HCT116 (cell line): ENCODE measurements at regions not wholly inside any gene's neighbourhood (a gene's known extent, or its start where the extent isn't known, plus 50 kb on each side); places are given as distances from the start of the nearest gene placed in this dataset.

Experiments
- ATAC-seq: fragments of 200-7000 bp; cut with Tn5 transposase; 2 replicates; pipeline ENCODE4 v1.9.1; 2020; ENCODE audit warnings: mild to moderate bottlenecking, moderate library complexity
- BruUV-seq: library from RNA; stranded (reverse); fragments of 400-500 nt; replicated peaks from 2 replicates; lab custom pipeline; 2021; lab: Mats Ljungman, UMichigan
- CTCF ChIA-PET: fragments of 300-600 bp; sonication (Branson Sonifier 250); formaldehyde crosslinking; loops from one replicate; lab custom pipeline; 2021; ENCODE audit warnings: antibody characterized with exemption; lab: Charles Lee
- POLR2A ChIA-PET: fragments of 300-600, 350-600 bp; sonication (Branson Sonifier 250); formaldehyde crosslinking; loops from one replicate; lab custom pipeline; 2021; ENCODE audit warnings: antibody characterized with exemption; lab: Charles Lee
- RAD21 ChIA-PET, 2 experiments: fragments of 300-600 bp; sonication (Branson Sonifier 250); formaldehyde crosslinking; loops; one replicate each; lab custom pipeline; 2023; ENCODE audit warnings: low total read pairs in 2 of 2; ENCODE audit not compliant: uncharacterized antibody in 2 of 2, unreplicated experiment in 2 of 2, low non-redundant PET in 1 of 2; lab: Charles Lee
- DNase-seq: peaks from one replicate; pipeline ENCODE4 v3.0.0-alpha.2; 2010; ENCODE audit warnings: low read depth, low spot score
- H2AFZ ChIP-seq: fragments of 200-600 bp; shearing (Covaris generic), sonication (generic); 2 replicates; pipeline ENCODE4 v1.6.1; 2017; ENCODE audit warnings: low read depth, mixed run types, mixed read lengths, antibody characterized with exemption, low read length; ENCODE audit not compliant: poor library complexity, severe bottlenecking
- H3K27ac ChIP-seq: 2 replicates; pipeline ENCODE4 v1.5.1; 2012; ENCODE audit warnings: low read depth, low read length
- H3K27me3 ChIP-seq: fragments of 200-600 bp; sonication (generic); 2 replicates; pipeline ENCODE4 v1.6.1; 2016; ENCODE audit warnings: mixed run types, low read length, mixed read lengths; ENCODE audit not compliant: insufficient read depth
- H3K36me3 ChIP-seq, 2 experiments: fragments of 200-500 bp in 1 of 2; fragments of 200-600 bp in 1 of 2; sonication (Bioruptor generic) in 1 of 2; sonication (generic) in 1 of 2; 2 replicates each; pipeline versions ENCODE4 v1.5.1 to v1.6.1; 2014 to 2016; ENCODE audit warnings: low read length in 2 of 2, inconsistent platforms in 1 of 2, mixed read lengths in 1 of 2, mixed run types in 1 of 2; ENCODE audit not compliant: insufficient read depth in 2 of 2, control insufficient read depth in 1 of 2
- H3K4me1 ChIP-seq, 2 experiments: fragments of 200-600 bp in 1 of 2; sonication (generic) in 1 of 2; 2 replicates each; pipeline versions ENCODE4 v1.5.1 to v1.6.1; 2012 to 2017; ENCODE audit warnings: low read length in 2 of 2, inconsistent platforms in 1 of 2, mild to moderate bottlenecking in 1 of 2, mixed read lengths in 1 of 2, mixed run types in 1 of 2, moderate library complexity in 1 of 2; ENCODE audit not compliant: insufficient read depth in 2 of 2, control insufficient read depth in 1 of 2
- H3K4me2 ChIP-seq: fragments of 200-600 bp; sonication (generic); 2 replicates; pipeline ENCODE4 v1.6.1; 2017; ENCODE audit warnings: mixed run types, low read length, mixed read lengths
- H3K4me3 ChIP-seq, 2 experiments: fragments of 200-600 bp in 1 of 2; sonication (generic) in 1 of 2; replicated peaks in 1 of 2; 2 replicates each; pipeline ENCODE4 v1.5.1; 2011 to 2016; ENCODE audit warnings: low read length in 2 of 2, control low read depth in 1 of 2, low read depth in 1 of 2, mild to moderate bottlenecking in 1 of 2, mixed read lengths in 1 of 2, mixed run types in 1 of 2
- H3K79me2 ChIP-seq: fragments of 200-600 bp; sonication (generic); 2 replicates; pipeline ENCODE4 v1.6.1; 2017; ENCODE audit warnings: mild to moderate bottlenecking, mixed run types, low read length, moderate library complexity, mixed read lengths; ENCODE audit not compliant: insufficient read depth
- H3K9ac ChIP-seq: fragments of 200-600 bp; sonication (generic); 2 replicates; pipeline ENCODE4 v1.6.1; 2016; ENCODE audit warnings: low read length, mixed read lengths
- H3K9me2 ChIP-seq: fragments of 200-600 bp; sonication (generic), shearing (Covaris generic); 2 replicates; pipeline ENCODE4 v1.6.1; 2017; ENCODE audit warnings: mixed run types, mild to moderate bottlenecking, moderate library complexity; ENCODE audit not compliant: insufficient read depth
- H3K9me3 ChIP-seq, 2 experiments: fragments of 200-500 bp in 1 of 2; fragments of 200-600 bp in 1 of 2; sonication (Bioruptor generic) in 1 of 2; sonication (generic) in 1 of 2; 2 replicates each; pipeline ENCODE4 v1.6.1; 2014 to 2017; ENCODE audit warnings: low read length in 2 of 2, mixed read lengths in 2 of 2, inconsistent platforms in 1 of 2, low read depth in 1 of 2, mild to moderate bottlenecking in 1 of 2, mixed run types in 1 of 2, moderate library complexity in 1 of 2; ENCODE audit not compliant: control insufficient read depth in 1 of 2, insufficient read depth in 1 of 2
- H4K20me1 ChIP-seq: fragments of 200-600 bp; sonication (generic), shearing (Covaris generic); 2 replicates; pipeline ENCODE4 v1.6.1; 2017; ENCODE audit warnings: mixed run types, mild to moderate bottlenecking, moderate library complexity; ENCODE audit not compliant: insufficient read depth
- CBX3 ChIP-seq: IDR thresholded peaks from 2 replicates; pipeline ENCODE4 v1.6.1; 2012; ENCODE audit warnings: low read depth
- CEBPB ChIP-seq: IDR thresholded peaks from 2 replicates; pipeline ENCODE4 v1.6.1; 2012; ENCODE audit warnings: low read depth
- EGR1 ChIP-seq: IDR thresholded peaks from 2 replicates; pipeline ENCODE4 v1.6.1; 2012; ENCODE audit warnings: low read depth
- ELF1 ChIP-seq: IDR thresholded peaks from 2 replicates; pipeline ENCODE4 v1.6.1; 2012; ENCODE audit warnings: low read depth, borderline replicate concordance
- EZH2 ChIP-seq: fragments of 200-600 bp; sonication (generic); IDR thresholded peaks from 2 replicates; pipeline ENCODE4 v1.6.1; 2017; ENCODE audit warnings: antibody characterized with exemption, mixed run types
- RAD21 ChIP-seq: IDR thresholded peaks from 2 replicates; pipeline ENCODE4 v1.6.1; 2012; ENCODE audit warnings: low read depth, mild to moderate bottlenecking
- SRF ChIP-seq: IDR thresholded peaks from 2 replicates; pipeline ENCODE4 v1.6.1; 2012; ENCODE audit warnings: low read depth
- YY1 ChIP-seq: IDR thresholded peaks from 2 replicates; pipeline ENCODE4 v1.6.1; 2011; ENCODE audit warnings: low read length, low read depth, moderate library complexity, mild to moderate bottlenecking; ENCODE audit not compliant: insufficient replicate concordance; ENCODE audit errors: extremely low read depth
- intact Hi-C: fragments of 100-400 bp; cut with micrococcal nuclease; formaldehyde crosslinking; loops from 2 replicates; pipeline ENCODE4 v1.10.0; 2022
- TF ChIP-seq, protein P1 (sequence below), 3 experiments: fragments of 200-600 bp in 1 of 3; sonication (generic) in 1 of 3; IDR thresholded peaks in 2 of 3; conservative IDR thresholded peaks in 1 of 3; 2 replicates each; pipeline ENCODE4 v1.5.1; 2012 to 2017; ENCODE audit warnings: low read depth in 2 of 3, low read length in 2 of 3, antibody characterized with exemption in 1 of 3, borderline replicate concordance in 1 of 3, control low read depth in 1 of 3, mild to moderate bottlenecking in 1 of 3, mixed read lengths in 1 of 3, mixed run types in 1 of 3, moderate library complexity in 1 of 3; ENCODE audit not compliant: insufficient read depth in 1 of 3

DNA sequence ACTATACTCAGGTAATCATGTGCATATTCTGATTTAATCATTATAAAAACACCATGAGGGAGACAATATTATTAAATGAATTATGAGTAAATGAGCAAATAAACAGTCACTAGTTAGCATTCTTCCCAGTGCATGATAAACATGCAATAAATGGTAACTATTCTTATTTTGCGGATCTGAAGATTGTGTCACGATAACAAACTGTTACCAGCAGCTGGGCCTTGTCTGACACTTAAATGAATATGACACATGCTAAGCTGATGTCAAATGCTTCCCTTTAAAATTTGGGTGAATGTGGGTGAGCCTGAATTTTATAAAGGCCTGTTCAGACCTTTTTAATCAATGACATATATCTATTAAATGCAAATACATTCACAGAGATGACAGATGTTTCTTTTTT is 68.2 kb upstream of the KIT start:
- no peak overlapping the region for H3K9ac ChIP-seq
- no peaks in the 10 kb centered on the region for H4K20me1 ChIP-seq
- H3K36me3 ChIP-seq, result no peaks in the 10 kb centered on the region
- no peak overlapping the region for H3K4me3 ChIP-seq
- H3K4me1 ChIP-seq, result no peaks in the 10 kb centered on the region
- no peaks in the 10 kb centered on the region for H3K79me2 ChIP-seq
- ChIA-PET CTCF (no interaction called here), POLR2A (no interaction called here), RAD21 (no interaction called here)
- BruUV-seq, result no TSS peak
- no peak overlapping the region for H2AFZ ChIP-seq
- peaks cover 10% of the 10 kb centered on the region for H3K27me3 ChIP-seq
- H3K9me2 ChIP-seq, result no peaks in the 10 kb centered on the region
- ATAC-seq (no peak), DNase-seq (no peak)
- H3K9me3 ChIP-seq, result no peaks in the 10 kb centered on the region
- H3K27ac ChIP-seq, result no peak overlapping the region
- no peak overlapping the region for H3K4me2 ChIP-seq
- intact Hi-C loops, result no loop called here
- TF ChIP-seq CEBPB (no peak), SRF (no peak), YY1 (no peak), RAD21 (no peak), EZH2 (no peak), CBX3 (no peak), ELF1 (no peak)
- TF ChIP-seq, protein P1, sequence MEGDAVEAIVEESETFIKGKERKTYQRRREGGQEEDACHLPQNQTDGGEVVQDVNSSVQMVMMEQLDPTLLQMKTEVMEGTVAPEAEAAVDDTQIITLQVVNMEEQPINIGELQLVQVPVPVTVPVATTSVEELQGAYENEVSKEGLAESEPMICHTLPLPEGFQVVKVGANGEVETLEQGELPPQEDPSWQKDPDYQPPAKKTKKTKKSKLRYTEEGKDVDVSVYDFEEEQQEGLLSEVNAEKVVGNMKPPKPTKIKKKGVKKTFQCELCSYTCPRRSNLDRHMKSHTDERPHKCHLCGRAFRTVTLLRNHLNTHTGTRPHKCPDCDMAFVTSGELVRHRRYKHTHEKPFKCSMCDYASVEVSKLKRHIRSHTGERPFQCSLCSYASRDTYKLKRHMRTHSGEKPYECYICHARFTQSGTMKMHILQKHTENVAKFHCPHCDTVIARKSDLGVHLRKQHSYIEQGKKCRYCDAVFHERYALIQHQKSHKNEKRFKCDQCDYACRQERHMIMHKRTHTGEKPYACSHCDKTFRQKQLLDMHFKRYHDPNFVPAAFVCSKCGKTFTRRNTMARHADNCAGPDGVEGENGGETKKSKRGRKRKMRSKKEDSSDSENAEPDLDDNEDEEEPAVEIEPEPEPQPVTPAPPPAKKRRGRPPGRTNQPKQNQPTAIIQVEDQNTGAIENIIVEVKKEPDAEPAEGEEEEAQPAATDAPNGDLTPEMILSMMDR (IDR thresholded peaks at IDR 0.05 in 2 of 3, conservative IDR thresholded peaks at IDR 0.05 in 1 of 3; ENCODE audit: borderline replicate concordance in 1 of 3, insufficient read depth in 1 of 3, low read depth in 2 of 3, low read length in 2 of 3), result no peak

DNA sequence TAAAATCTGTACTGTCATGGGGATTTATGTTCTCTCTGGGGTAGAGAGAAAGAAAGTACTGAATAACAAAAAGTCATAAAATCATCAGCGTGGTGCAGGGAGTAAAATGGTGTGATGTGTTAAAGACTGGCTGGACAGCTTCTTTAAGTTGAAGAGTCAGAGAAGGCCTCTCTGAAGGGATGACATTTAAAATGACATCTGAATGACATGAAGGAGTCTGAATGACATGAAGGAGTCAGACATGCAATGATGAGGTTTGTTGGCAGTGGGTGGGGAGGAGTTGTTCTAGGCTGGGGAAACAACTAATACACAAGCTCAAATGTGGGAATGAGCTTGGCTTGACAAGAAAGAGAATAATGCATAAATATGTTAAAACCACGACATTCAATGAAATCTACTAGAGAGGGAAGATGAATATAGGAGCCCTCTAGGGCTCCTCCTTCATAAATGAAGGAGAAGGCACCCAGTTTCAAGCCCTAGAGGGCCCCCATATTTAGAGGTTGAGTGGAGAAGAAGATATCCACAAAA is 63.9 kb upstream of the KIT start:
- ChIA-PET POLR2A (no interaction called here), CTCF (no interaction called here), RAD21 (no interaction called here)
- Histone ChIP-seq H4K20me1 (no peaks in the 10 kb centered on the region), H3K4me3 (no peak overlapping the region), H3K9ac (no peak overlapping the region), H3K79me2 (no peaks in the 10 kb centered on the region), H3K9me2 (no peaks in the 10 kb centered on the region), H3K4me1 (no peaks in the 10 kb centered on the region), H3K4me2 (no peak overlapping the region), H3K27me3 (peaks cover 6% of the 10 kb centered on the region; the same call in 1 of the 2 replicates), H3K36me3 (no peaks in the 10 kb centered on the region), H3K27ac (no peak overlapping the region), H3K9me3 (no peaks in the 10 kb centered on the region), H2AFZ (no peak overlapping the region)
- TF ChIP-seq EGR1, result no peak
- ATAC-seq (no peak), DNase-seq (no peak)
- no TSS peak for BruUV-seq
- intact Hi-C loops, result no loop called here
